PC-3 (cell line): ENCODE measurements at regions not wholly inside any gene's neighbourhood (a gene's known extent, or its start where the extent isn't known, plus 50 kb on each side); places are given as distances from the start of the nearest gene placed in this dataset.

Source experiments
- ATAC-seq: fragments of 200-7000 bp; cut with Tn5 transposase; 2 replicates; pipeline ENCODE4 v1.9.1; 2020; ENCODE audit warnings: mild to moderate bottlenecking, moderate library complexity
- BruUV-seq: library from RNA; stranded (reverse); fragments of 400-500 nt; replicated peaks from 2 replicates; lab custom pipeline; 2021; lab: Mats Ljungman, UMichigan
- CTCF ChIA-PET: fragments of 300-600 bp; sonication (Branson Sonifier 250); formaldehyde crosslinking; loops from one replicate; lab custom pipeline; 2022; ENCODE audit warnings: antibody characterized with exemption; lab: Charles Lee
- POLR2A ChIA-PET: fragments of 300-600 bp; sonication (Branson Sonifier 250); formaldehyde crosslinking; loops from one replicate; lab custom pipeline; 2022; ENCODE audit warnings: antibody characterized with exemption; ENCODE audit not compliant: unreplicated experiment; lab: Charles Lee
- DNase-seq: peaks from one replicate; pipeline ENCODE4 v3.0.0-alpha.2; 2015
- H2AFZ ChIP-seq: fragments of 300-600 bp; sonication (generic); 2 replicates; pipeline ENCODE4 v1.6.0; 2016; ENCODE audit warnings: antibody characterized with exemption, low read length
- H3F3A ChIP-seq: fragments of 300-600 bp; sonication (generic); one replicate; pipeline ENCODE4 v1.6.0; 2017; ENCODE audit warnings: antibody characterized with exemption, low read length, control low read depth, mild to moderate bottlenecking; ENCODE audit not compliant: unreplicated experiment
- H3K27ac ChIP-seq: fragments of 300-600 bp; sonication (generic); 2 replicates; pipeline ENCODE4 v1.5.1; 2016; ENCODE audit warnings: mild to moderate bottlenecking, low read length
- H3K27me3 ChIP-seq: fragments of 300-600 bp; sonication (generic); 2 replicates; pipeline ENCODE4 v1.6.1; 2016; ENCODE audit warnings: low read length, mixed read lengths
- H3K36me3 ChIP-seq: fragments of 300-600 bp; sonication (generic); 2 replicates; pipeline ENCODE4 v1.6.1; 2016; ENCODE audit warnings: low read depth, mixed run types, low read length, mixed read lengths
- H3K4me1 ChIP-seq: fragments of 300-600 bp; sonication (generic); 2 replicates; pipeline ENCODE4 v1.5.1; 2016; ENCODE audit warnings: low read length; ENCODE audit not compliant: insufficient read depth
- H3K4me2 ChIP-seq: fragments of 300-600 bp; sonication (generic); 2 replicates; pipeline ENCODE4 v1.6.0; 2016; ENCODE audit warnings: low read length
- H3K4me3 ChIP-seq: fragments of 300-600 bp; sonication (generic); 2 replicates; pipeline ENCODE4 v1.5.1; 2016; ENCODE audit warnings: mild to moderate bottlenecking, low read length, mixed read lengths
- H3K79me2 ChIP-seq: fragments of 300-600 bp; sonication (generic); 2 replicates; pipeline ENCODE4 v1.6.1; 2017; ENCODE audit warnings: low read length, mixed read lengths
- H3K9ac ChIP-seq: fragments of 300-600 bp; sonication (generic); 2 replicates; pipeline ENCODE4 v1.6.0; 2016; ENCODE audit warnings: mild to moderate bottlenecking, low read length
- H3K9me2 ChIP-seq: fragments of 300-600 bp; sonication (generic); replicated peaks from 2 replicates; pipeline ENCODE4 v1.6.1; 2016; ENCODE audit warnings: mixed run types, low read length, mixed read lengths
- H3K9me3 ChIP-seq: fragments of 300-600 bp; sonication (generic); 2 replicates; pipeline ENCODE4 v1.6.1; 2016; ENCODE audit warnings: low read length, mixed read lengths
- H4K20me1 ChIP-seq: fragments of 300-600 bp; sonication (generic); 2 replicates; pipeline ENCODE4 v1.6.1; 2016; ENCODE audit warnings: low read length, mixed read lengths
- EZH2 ChIP-seq: fragments of 300-600 bp; sonication (generic); IDR thresholded peaks from one replicate; pipeline ENCODE4 v1.6.1; 2017; ENCODE audit warnings: antibody characterized with exemption, mild to moderate bottlenecking, low read length; ENCODE audit not compliant: unreplicated experiment
- EZH2phosphoT487 ChIP-seq: fragments of 300-600 bp; sonication (generic); IDR thresholded peaks from 2 replicates; pipeline ENCODE4 v1.6.1; 2018; ENCODE audit warnings: mild to moderate bottlenecking, antibody characterized with exemption, low read length, borderline replicate concordance
- intact Hi-C: fragments of 100-400 bp; cut with micrococcal nuclease; formaldehyde crosslinking; loops from 2 replicates; pipeline ENCODE4 v1.9.0; 2023
- TF ChIP-seq, protein P1 (sequence below): fragments of 300-600 bp; sonication (generic); conservative IDR thresholded peaks from 2 replicates; pipeline ENCODE4 v1.5.1; 2017; ENCODE audit warnings: antibody characterized with exemption, low read depth, mild to moderate bottlenecking, low read length

DNA sequence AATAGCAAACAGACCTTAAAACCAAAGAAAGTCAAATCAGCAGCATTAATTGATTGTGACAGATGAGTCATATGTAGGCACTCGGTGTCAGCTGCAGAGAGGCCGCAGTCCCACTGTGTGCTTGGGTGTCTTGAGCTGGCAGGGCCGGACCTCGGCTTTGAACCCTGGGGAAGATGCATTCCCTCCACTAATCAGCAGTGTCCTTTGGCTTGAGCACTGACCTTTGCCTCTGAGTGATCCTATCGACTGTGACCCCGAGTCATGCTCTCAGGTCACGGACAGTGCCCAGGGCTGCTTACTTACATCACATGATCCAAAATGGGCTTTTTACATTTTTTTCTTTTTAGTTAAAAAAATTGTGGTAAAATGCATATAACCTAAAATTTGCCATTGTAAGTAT is 188.7 kb downstream of the GADD45G start:
- no peaks in the 10 kb centered on the region for H3F3A ChIP-seq
- H2AFZ ChIP-seq, result no peak overlapping the region
- TF ChIP-seq, protein P1, sequence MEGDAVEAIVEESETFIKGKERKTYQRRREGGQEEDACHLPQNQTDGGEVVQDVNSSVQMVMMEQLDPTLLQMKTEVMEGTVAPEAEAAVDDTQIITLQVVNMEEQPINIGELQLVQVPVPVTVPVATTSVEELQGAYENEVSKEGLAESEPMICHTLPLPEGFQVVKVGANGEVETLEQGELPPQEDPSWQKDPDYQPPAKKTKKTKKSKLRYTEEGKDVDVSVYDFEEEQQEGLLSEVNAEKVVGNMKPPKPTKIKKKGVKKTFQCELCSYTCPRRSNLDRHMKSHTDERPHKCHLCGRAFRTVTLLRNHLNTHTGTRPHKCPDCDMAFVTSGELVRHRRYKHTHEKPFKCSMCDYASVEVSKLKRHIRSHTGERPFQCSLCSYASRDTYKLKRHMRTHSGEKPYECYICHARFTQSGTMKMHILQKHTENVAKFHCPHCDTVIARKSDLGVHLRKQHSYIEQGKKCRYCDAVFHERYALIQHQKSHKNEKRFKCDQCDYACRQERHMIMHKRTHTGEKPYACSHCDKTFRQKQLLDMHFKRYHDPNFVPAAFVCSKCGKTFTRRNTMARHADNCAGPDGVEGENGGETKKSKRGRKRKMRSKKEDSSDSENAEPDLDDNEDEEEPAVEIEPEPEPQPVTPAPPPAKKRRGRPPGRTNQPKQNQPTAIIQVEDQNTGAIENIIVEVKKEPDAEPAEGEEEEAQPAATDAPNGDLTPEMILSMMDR, result no peak
- TF ChIP-seq EZH2phosphoT487, result no peak
- TF ChIP-seq EZH2, result no peak
- no peak overlapping the region for H3K27ac ChIP-seq
- H3K27me3 ChIP-seq, result peaks cover 14% of the 10 kb centered on the region; the same call in 1 of the 2 replicates
- H3K9me3 ChIP-seq, result no peaks in the 10 kb centered on the region
- H3K4me2 ChIP-seq, result no peak overlapping the region
- no peak overlapping the region for H3K4me3 ChIP-seq
- no peaks in the 10 kb centered on the region for H3K4me1 ChIP-seq
- H3K9ac ChIP-seq, result no peak overlapping the region
- ATAC-seq (no peak), DNase-seq (no peak)
- no peaks in the 10 kb centered on the region for H3K36me3 ChIP-seq
- CTCF ChIA-PET, result no interaction called here
- BruUV-seq, result no TSS peak
- no peaks in the 10 kb centered on the region for H3K79me2 ChIP-seq
- intact Hi-C loops, result no loop called here
- H4K20me1 ChIP-seq, result no peaks in the 10 kb centered on the region
- POLR2A ChIA-PET, result no interaction called here
- H3K9me2 ChIP-seq, result no peaks in the 10 kb centered on the region

DNA sequence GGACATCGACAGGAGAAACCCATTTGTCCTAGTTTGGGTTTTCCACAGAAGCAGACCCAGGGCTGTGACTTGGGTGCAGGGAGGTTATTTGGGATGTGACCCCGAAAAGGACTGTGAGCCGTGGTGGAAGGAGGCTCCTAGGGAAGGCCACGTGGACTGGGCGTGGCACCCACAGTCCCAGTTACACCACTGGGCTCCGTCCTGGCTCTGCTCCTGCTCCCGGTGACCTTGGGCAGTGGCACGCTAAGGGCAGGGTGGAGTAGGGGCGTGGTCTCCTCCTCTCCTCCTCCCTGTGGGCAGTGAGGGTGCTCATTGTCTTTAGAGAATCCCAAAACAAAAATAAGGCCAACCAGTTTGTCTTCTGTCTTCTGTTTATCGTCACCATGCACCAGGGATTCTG is 190.1 kb downstream of the GADD45G start:
- intact Hi-C loops, result no loop called here
- TF ChIP-seq EZH2 (no peak), EZH2phosphoT487 (no peak)
- TF ChIP-seq, protein P1, result no peak

DNA sequence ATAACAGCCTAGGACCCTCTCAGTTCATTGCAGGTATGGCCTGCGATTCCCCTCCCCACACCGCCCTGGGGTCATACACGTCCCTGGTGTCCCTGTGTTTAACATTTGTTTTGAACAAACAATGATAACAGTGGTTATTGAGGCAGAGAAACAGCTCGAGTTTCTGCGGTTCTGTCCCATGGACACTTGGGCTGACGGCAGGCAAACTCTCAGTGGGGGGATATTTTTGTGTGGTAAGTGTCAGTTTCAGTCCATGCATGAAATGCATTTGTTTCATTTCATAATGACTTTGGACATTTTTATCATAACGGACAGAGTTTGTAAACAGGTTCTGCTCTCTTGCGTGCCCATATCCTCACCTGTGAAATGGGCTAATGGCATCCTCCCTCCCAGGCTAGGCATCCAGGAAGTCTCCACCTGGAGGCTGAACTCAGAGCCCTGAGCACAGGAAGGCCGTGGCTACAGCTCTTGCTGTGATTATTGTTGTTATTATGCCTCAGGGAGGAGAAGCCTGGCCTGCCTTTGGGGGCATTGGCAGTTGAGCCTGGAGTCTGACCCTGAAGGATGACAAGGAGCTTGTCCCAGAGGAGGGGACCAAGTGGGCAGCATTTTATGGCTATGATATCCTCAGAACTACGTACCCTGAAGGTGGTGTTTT is 190.9 kb downstream of the GADD45G start:
- no peaks in the 10 kb centered on the region for H3K9me2 ChIP-seq
- no peaks in the 10 kb centered on the region for H3K9me3 ChIP-seq
- DNase-seq, result no peak
- no peak overlapping the region for H2AFZ ChIP-seq
- intact Hi-C loops, result no loop called here
- no peak overlapping the region for H3K4me3 ChIP-seq
- no peak overlapping the region for H3K4me2 ChIP-seq
- ATAC-seq, result no peak
- H3K4me1 ChIP-seq, result no peaks in the 10 kb centered on the region
- no peak overlapping the region for H3K9ac ChIP-seq
- no TSS peak for BruUV-seq
- TF ChIP-seq EZH2phosphoT487, result no peak
- TF ChIP-seq, protein P1, result no peak
- TF ChIP-seq EZH2, result no peak
- POLR2A ChIA-PET, result no interaction called here
- no peak overlapping the region for H3K27ac ChIP-seq
- no peaks in the 10 kb centered on the region for H3F3A ChIP-seq
- CTCF ChIA-PET, result no interaction called here
- peaks cover 20% of the 10 kb centered on the region; the same call in 1 of the 2 replicates for H3K27me3 ChIP-seq
- H4K20me1 ChIP-seq, result no peaks in the 10 kb centered on the region
- no peaks in the 10 kb centered on the region for H3K79me2 ChIP-seq
- no peaks in the 10 kb centered on the region for H3K36me3 ChIP-seq

More for the DNA sequence above, 190.1 kb downstream of the GADD45G start:
- Histone ChIP-seq H3F3A (no peaks in the 10 kb centered on the region), H3K36me3 (no peaks in the 10 kb centered on the region), H3K9ac (no peak overlapping the region), H3K27ac (no peak overlapping the region), H4K20me1 (no peaks in the 10 kb centered on the region), H3K79me2 (no peaks in the 10 kb centered on the region), H3K9me2 (no peaks in the 10 kb centered on the region), H2AFZ (no peak overlapping the region), H3K27me3 (peaks cover 14% of the 10 kb centered on the region; the same call in 1 of the 2 replicates), H3K9me3 (no peaks in the 10 kb centered on the region), H3K4me2 (no peak overlapping the region), H3K4me1 (no peaks in the 10 kb centered on the region), H3K4me3 (no peak overlapping the region)
- DNase-seq (no peak), ATAC-seq (no peak)
- CTCF ChIA-PET, result no interaction called here
- no TSS peak for BruUV-seq
- POLR2A ChIA-PET, result no interaction called here
